B cell (primary cell): ENCODE measurements at regions not wholly inside any gene's neighbourhood (a gene's known extent, or its start where the extent isn't known, plus 50 kb on each side); places are given as distances from the start of the nearest gene placed in this dataset.

Experiments used
- CTCF ChIP-seq: fragments of 200-600 bp; IDR thresholded peaks from one replicate; pipeline ENCODE4 v1.8.0; 2022; ENCODE audit warnings: antibody characterized with exemption, mild to moderate bottlenecking
- EZH2 ChIP-seq: IDR thresholded peaks from 2 replicates; pipeline ENCODE4 v1.6.1; 2012; ENCODE audit warnings: borderline replicate concordance, low read depth, mild to moderate bottlenecking, moderate library complexity, low read length; ENCODE audit not compliant: insufficient read depth, poor library complexity, severe bottlenecking

GRCh38 chr15:75785771-75786574 is 57.3 kb upstream of the UBE2Q2 start:
- TF ChIP-seq CTCF: no peak
- no peak for TF ChIP-seq EZH2
